Parathyroid adenoma (tissue), 2 donors: ENCODE measurements at regions not wholly inside any gene's neighbourhood (a gene's known extent, or its start where the extent isn't known, plus 50 kb on each side); places are given as distances from the start of the nearest gene placed in this dataset.

Experiments
- H2AFZ ChIP-seq: fragments of 300-600 bp; sonication (generic); one replicate; pipeline ENCODE4 v1.7.0; 2017; ENCODE audit warnings: antibody characterized with exemption, mild to moderate bottlenecking
- H3K27ac ChIP-seq: fragments of 300-600 bp; sonication (generic); one replicate; pipeline ENCODE4 v1.7.0; 2017
- H3K27me3 ChIP-seq: fragments of 300-600 bp; sonication (generic); one replicate; pipeline ENCODE4 v1.7.0; 2017; ENCODE audit warnings: low read length; ENCODE audit not compliant: control insufficient read depth, insufficient read depth
- H3K36me3 ChIP-seq: fragments of 300-600 bp; sonication (generic); one replicate; pipeline ENCODE4 v1.7.0; 2017; ENCODE audit warnings: low read length; ENCODE audit not compliant: control insufficient read depth, insufficient read depth
- H3K4me1 ChIP-seq: fragments of 300-600 bp; sonication (generic); one replicate; pipeline ENCODE4 v1.7.0; 2017; ENCODE audit warnings: control low read depth
- H3K4me2 ChIP-seq: fragments of 300-600 bp; sonication (generic); one replicate; pipeline ENCODE4 v1.7.0; 2017; ENCODE audit warnings: low read length
- H3K4me3 ChIP-seq: fragments of 300-600 bp; sonication (generic); one replicate; pipeline ENCODE4 v1.7.0; 2017; ENCODE audit warnings: low read depth, low read length
- H3K79me2 ChIP-seq: fragments of 300-600 bp; sonication (generic); one replicate; pipeline ENCODE4 v1.7.0; 2017; ENCODE audit warnings: control low read depth
- H3K9ac ChIP-seq: fragments of 300-600 bp; sonication (generic); one replicate; pipeline ENCODE4 v1.7.0; 2017; ENCODE audit warnings: mild to moderate bottlenecking
- H3K9me3 ChIP-seq: fragments of 300-600 bp; sonication (generic); one replicate; pipeline ENCODE4 v1.7.0; 2017; ENCODE audit warnings: low read length; ENCODE audit not compliant: control insufficient read depth
- CTCF ChIP-seq: fragments of 300-600 bp; sonication (generic); IDR thresholded peaks from one replicate; pipeline ENCODE4 v1.7.0; 2017; ENCODE audit warnings: antibody characterized with exemption, mild to moderate bottlenecking
- donor health status: primary hyperparathyroidism.

- Histone ChIP-seq H3K79me2 (no peaks in the 10 kb centered on the region), H2AFZ (no peak overlapping the region), H3K4me3 (no peak overlapping the region), H3K27me3 (no peaks in the 10 kb centered on the region), H3K4me1 (no peaks in the 10 kb centered on the region), H3K36me3 (no peaks in the 10 kb centered on the region), H3K4me2 (no peak overlapping the region), H3K9ac (no peak overlapping the region), H3K27ac (no peak overlapping the region), H3K9me3 (no peaks in the 10 kb centered on the region)
- TF ChIP-seq CTCF: no peak
Measured at GRCh38 chr21:38884440-38884839, 78.7 kb downstream of the ETS2 start.

- H3K4me2 ChIP-seq: no peak overlapping the region
- H3K4me1 ChIP-seq: no peaks in the 10 kb centered on the region
- H2AFZ ChIP-seq: no peak overlapping the region
- no peak overlapping the region for H3K9ac ChIP-seq
- no peaks in the 10 kb centered on the region for H3K36me3 ChIP-seq
- H3K27me3 ChIP-seq: no peaks in the 10 kb centered on the region
- TF ChIP-seq CTCF: no peak
- no peak overlapping the region for H3K4me3 ChIP-seq
- H3K79me2 ChIP-seq: no peaks in the 10 kb centered on the region
- H3K27ac ChIP-seq: no peak overlapping the region
- no peaks in the 10 kb centered on the region for H3K9me3 ChIP-seq
Measured at GRCh38 chr21:38883142-38883541, 77.4 kb downstream of the ETS2 start.

GRCh38 chr21:38881131-38881530 is 75.4 kb downstream of the ETS2 start:
- H3K27ac ChIP-seq: no peak overlapping the region
- no peak for TF ChIP-seq CTCF
- H3K36me3 ChIP-seq: no peaks in the 10 kb centered on the region
- H3K79me2 ChIP-seq: no peaks in the 10 kb centered on the region
- no peaks in the 10 kb centered on the region for H3K9me3 ChIP-seq
- H2AFZ ChIP-seq: no peak overlapping the region
- no peak overlapping the region for H3K9ac ChIP-seq
- no peaks in the 10 kb centered on the region for H3K4me1 ChIP-seq
- no peaks in the 10 kb centered on the region for H3K27me3 ChIP-seq
- H3K4me2 ChIP-seq: no peak overlapping the region
- H3K4me3 ChIP-seq: no peak overlapping the region

- no peaks in the 10 kb centered on the region for H3K9me3 ChIP-seq
- H3K4me2 ChIP-seq: no peak overlapping the region
- H3K4me3 ChIP-seq: no peak overlapping the region
- no peak overlapping the region for H2AFZ ChIP-seq
- no peaks in the 10 kb centered on the region for H3K36me3 ChIP-seq
- H3K27ac ChIP-seq: no peak overlapping the region
- no peaks in the 10 kb centered on the region for H3K4me1 ChIP-seq
- TF ChIP-seq CTCF: no peak
- H3K9ac ChIP-seq: no peak overlapping the region
- H3K27me3 ChIP-seq: no peaks in the 10 kb centered on the region
- H3K79me2 ChIP-seq: no peaks in the 10 kb centered on the region
Measured at GRCh38 chr21:38880577-38880966, 74.8 kb downstream of the ETS2 start.

- H3K4me2 ChIP-seq: no peak overlapping the region
Measured at GRCh38 chr21:38879912-38880576, 74.3 kb downstream of the ETS2 start.

More at GRCh38 chr21:38879912-38880576, 74.3 kb downstream of the ETS2 start:
- Histone ChIP-seq H3K9ac (no peak overlapping the region), H3K27ac (no peak overlapping the region), H2AFZ (no peak overlapping the region), H3K79me2 (no peaks in the 10 kb centered on the region), H3K27me3 (no peaks in the 10 kb centered on the region), H3K4me1 (no peaks in the 10 kb centered on the region), H3K4me3 (no peak overlapping the region), H3K9me3 (no peaks in the 10 kb centered on the region), H3K36me3 (no peaks in the 10 kb centered on the region)
- TF ChIP-seq CTCF: no peak
